HEK293 (cell line): ENCODE measurements at regions not wholly inside any gene's neighbourhood (a gene's known extent, or its start where the extent isn't known, plus 50 kb on each side); places are given as distances from the start of the nearest gene placed in this dataset.

ENCODE experiments used
- CTCF ChIA-PET: fragments of 350-600 bp; formaldehyde crosslinking; extraction: SDS; loops from one replicate; lab custom pipeline; 2021; ENCODE audit warnings: antibody characterized with exemption; lab: Yijun Ruan, JAX
- POLR2A ChIA-PET: fragments of 300-600 bp; formaldehyde crosslinking; extraction: SDS; loops from one replicate; lab custom pipeline; 2020; ENCODE audit warnings: antibody characterized with exemption, inconsistent platforms; lab: Yijun Ruan, JAX
- H3K27ac ChIP-seq: fragments of 200-500 bp; sonication (Bioruptor generic); 2 replicates; pipeline ENCODE4 v1.5.1; 2014; ENCODE audit warnings: low read depth, low read length, control low read depth, inconsistent platforms; ENCODE audit errors: extremely low read depth
- H3K36me3 ChIP-seq, 2 experiments: fragments of 200-500 bp in 1 of 2; sonication (Bioruptor generic) in 1 of 2; 1 replicate in 1 of 2; 2 replicates in 1 of 2; pipeline ENCODE4 v1.5.1; 2014 to 2017; ENCODE audit warnings: inconsistent platforms in 2 of 2, low read length in 2 of 2; ENCODE audit not compliant: control insufficient read depth in 2 of 2, insufficient read depth in 1 of 2
- H3K4me1 ChIP-seq: fragments of 200-500 bp; sonication (Bioruptor generic); 2 replicates; pipeline ENCODE4 v1.5.1; 2014; ENCODE audit warnings: mild to moderate bottlenecking, low read length, inconsistent platforms; ENCODE audit not compliant: control insufficient read depth, insufficient read depth
- H3K4me3 ChIP-seq: 2 replicates; pipeline ENCODE4 v1.5.1; 2011; ENCODE audit warnings: low read depth, mild to moderate bottlenecking, control low read depth, low read length, moderate library complexity
- H3K9me3 ChIP-seq: fragments of 200-500 bp; sonication (Bioruptor generic); 2 replicates; pipeline ENCODE4 v1.5.1; 2014; ENCODE audit warnings: low read depth, low read length, inconsistent platforms; ENCODE audit not compliant: control insufficient read depth, insufficient read depth
- FEZF1 ChIP-seq: fragments of 450-650 bp; formaldehyde crosslinking; IDR thresholded peaks from 2 replicates; pipeline ENCODE4 v1.5.1; 2016; ENCODE audit warnings: missing biosample characterization, missing genetic modification characterization
- PRDM6 ChIP-seq: fragments of 450-650 bp; formaldehyde crosslinking; IDR thresholded peaks from 2 replicates; pipeline ENCODE4 v1.5.1; 2017; ENCODE audit warnings: missing biosample characterization, missing genetic modification characterization
- SALL2 ChIP-seq: fragments of 450-650 bp; formaldehyde crosslinking; IDR thresholded peaks from 2 replicates; pipeline ENCODE4 v1.5.0; 2017; ENCODE audit warnings: missing biosample characterization, mild to moderate bottlenecking, missing genetic modification characterization, borderline replicate concordance
- SCRT2 ChIP-seq: fragments of 450-650 bp; formaldehyde crosslinking; IDR thresholded peaks from 2 replicates; pipeline ENCODE4 v1.5.1; 2016; ENCODE audit warnings: missing biosample characterization, missing genetic modification characterization
- SP3 ChIP-seq: fragments of 450-650 bp; formaldehyde crosslinking; IDR thresholded peaks from 2 replicates; pipeline ENCODE4 v1.5.1; 2016; ENCODE audit warnings: missing biosample characterization, missing genetic modification characterization
- ZFP3 ChIP-seq: fragments of 450-650 bp; formaldehyde crosslinking; IDR thresholded peaks from 2 replicates; pipeline ENCODE4 v1.5.1; 2016; ENCODE audit warnings: low read depth, missing biosample characterization, missing genetic modification characterization
- ZNF16 ChIP-seq: fragments of 450-650 bp; formaldehyde crosslinking; IDR thresholded peaks from 2 replicates; pipeline ENCODE4 v1.5.1; 2016; ENCODE audit warnings: low read depth, missing biosample characterization, missing genetic modification characterization
- ZNF23 ChIP-seq: fragments of 450-650 bp; formaldehyde crosslinking; IDR thresholded peaks from 2 replicates; pipeline ENCODE4 v1.5.1; 2016; ENCODE audit warnings: missing biosample characterization, missing genetic modification characterization, borderline replicate concordance
- ZNF324 ChIP-seq: fragments of 450-650 bp; formaldehyde crosslinking; IDR thresholded peaks from 2 replicates; pipeline ENCODE4 v1.5.1; 2016; ENCODE audit warnings: missing biosample characterization, missing genetic modification characterization
- ZNF341 ChIP-seq: fragments of 450-650 bp; formaldehyde crosslinking; IDR thresholded peaks from 2 replicates; pipeline ENCODE4; 2016; ENCODE audit warnings: low read depth, missing biosample characterization, missing genetic modification characterization
- ZNF362 ChIP-seq: fragments of 450-650 bp; formaldehyde crosslinking; IDR thresholded peaks from 2 replicates; pipeline ENCODE4 v1.5.1; 2016; ENCODE audit warnings: missing biosample characterization, missing genetic modification characterization
- ZNF423 ChIP-seq: fragments of 450-650 bp; formaldehyde crosslinking; IDR thresholded peaks from 2 replicates; pipeline ENCODE4 v1.5.1; 2016; ENCODE audit warnings: missing biosample characterization, missing genetic modification characterization
- ZNF449 ChIP-seq: fragments of 450-650 bp; formaldehyde crosslinking; IDR thresholded peaks from 2 replicates; pipeline ENCODE4 v1.5.1; 2017; ENCODE audit warnings: missing biosample characterization, mild to moderate bottlenecking, missing genetic modification characterization, moderate library complexity
- ZNF48 ChIP-seq: fragments of 450-650 bp; formaldehyde crosslinking; IDR thresholded peaks from 2 replicates; pipeline ENCODE4 v1.5.1; 2016; ENCODE audit warnings: missing biosample characterization, missing genetic modification characterization
- ZNF585B ChIP-seq: fragments of 450-650 bp; formaldehyde crosslinking; IDR thresholded peaks from 2 replicates; pipeline ENCODE4 v1.5.1; 2016; ENCODE audit warnings: missing biosample characterization, missing genetic modification characterization
- ZNF658 ChIP-seq: fragments of 450-650 bp; formaldehyde crosslinking; IDR thresholded peaks from 2 replicates; pipeline ENCODE4; 2016; ENCODE audit warnings: missing biosample characterization, missing genetic modification characterization
- ZNF704 ChIP-seq: fragments of 450-650 bp; formaldehyde crosslinking; IDR thresholded peaks from 2 replicates; pipeline ENCODE4 v1.5.1; 2016; ENCODE audit warnings: missing biosample characterization, missing genetic modification characterization
- ZNF747 ChIP-seq: fragments of 450-650 bp; formaldehyde crosslinking; IDR thresholded peaks from 2 replicates; pipeline ENCODE4 v1.5.1; 2016; ENCODE audit warnings: missing biosample characterization, missing genetic modification characterization
- ZNF76 ChIP-seq: fragments of 450-650 bp; formaldehyde crosslinking; IDR thresholded peaks from 2 replicates; pipeline ENCODE4; 2016; ENCODE audit warnings: low read depth, missing biosample characterization, missing genetic modification characterization, borderline replicate concordance
- ZNF837 ChIP-seq: fragments of 450-650 bp; formaldehyde crosslinking; IDR thresholded peaks from 2 replicates; pipeline ENCODE4 v1.5.1; 2016; ENCODE audit warnings: missing biosample characterization, missing genetic modification characterization
- ZSCAN5A ChIP-seq: fragments of 450-650 bp; formaldehyde crosslinking; IDR thresholded peaks from 2 replicates; pipeline ENCODE4 v1.5.1; 2016; ENCODE audit warnings: missing biosample characterization, missing genetic modification characterization
- TF ChIP-seq, protein P1 (sequence below): fragments of 450-650 bp; formaldehyde crosslinking; IDR thresholded peaks from 2 replicates; pipeline ENCODE4 v1.5.0; 2017; ENCODE audit warnings: missing biosample characterization, missing genetic modification characterization, borderline replicate concordance
- TF ChIP-seq, protein P2 (sequence below): fragments of 450-650 bp; formaldehyde crosslinking; IDR thresholded peaks from 2 replicates; pipeline ENCODE4; 2016; ENCODE audit warnings: missing biosample characterization, missing genetic modification characterization
- TF ChIP-seq, protein P3 (sequence below): fragments of 450-650 bp; formaldehyde crosslinking; IDR thresholded peaks from 2 replicates; pipeline ENCODE4 v1.5.1; 2017; ENCODE audit warnings: missing biosample characterization, missing genetic modification characterization

- TF ChIP-seq PRDM6 (tag by site-specific recombination) = no peak
- TF ChIP-seq ZNF341 (tag by site-specific recombination) = no peak
- TF ChIP-seq, protein P1, sequence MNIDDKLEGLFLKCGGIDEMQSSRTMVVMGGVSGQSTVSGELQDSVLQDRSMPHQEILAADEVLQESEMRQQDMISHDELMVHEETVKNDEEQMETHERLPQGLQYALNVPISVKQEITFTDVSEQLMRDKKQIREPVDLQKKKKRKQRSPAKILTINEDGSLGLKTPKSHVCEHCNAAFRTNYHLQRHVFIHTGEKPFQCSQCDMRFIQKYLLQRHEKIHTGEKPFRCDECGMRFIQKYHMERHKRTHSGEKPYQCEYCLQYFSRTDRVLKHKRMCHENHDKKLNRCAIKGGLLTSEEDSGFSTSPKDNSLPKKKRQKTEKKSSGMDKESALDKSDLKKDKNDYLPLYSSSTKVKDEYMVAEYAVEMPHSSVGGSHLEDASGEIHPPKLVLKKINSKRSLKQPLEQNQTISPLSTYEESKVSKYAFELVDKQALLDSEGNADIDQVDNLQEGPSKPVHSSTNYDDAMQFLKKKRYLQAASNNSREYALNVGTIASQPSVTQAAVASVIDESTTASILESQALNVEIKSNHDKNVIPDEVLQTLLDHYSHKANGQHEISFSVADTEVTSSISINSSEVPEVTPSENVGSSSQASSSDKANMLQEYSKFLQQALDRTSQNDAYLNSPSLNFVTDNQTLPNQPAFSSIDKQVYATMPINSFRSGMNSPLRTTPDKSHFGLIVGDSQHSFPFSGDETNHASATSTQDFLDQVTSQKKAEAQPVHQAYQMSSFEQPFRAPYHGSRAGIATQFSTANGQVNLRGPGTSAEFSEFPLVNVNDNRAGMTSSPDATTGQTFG (tag by site-specific recombination) = no peak
- TF ChIP-seq, protein P2, sequence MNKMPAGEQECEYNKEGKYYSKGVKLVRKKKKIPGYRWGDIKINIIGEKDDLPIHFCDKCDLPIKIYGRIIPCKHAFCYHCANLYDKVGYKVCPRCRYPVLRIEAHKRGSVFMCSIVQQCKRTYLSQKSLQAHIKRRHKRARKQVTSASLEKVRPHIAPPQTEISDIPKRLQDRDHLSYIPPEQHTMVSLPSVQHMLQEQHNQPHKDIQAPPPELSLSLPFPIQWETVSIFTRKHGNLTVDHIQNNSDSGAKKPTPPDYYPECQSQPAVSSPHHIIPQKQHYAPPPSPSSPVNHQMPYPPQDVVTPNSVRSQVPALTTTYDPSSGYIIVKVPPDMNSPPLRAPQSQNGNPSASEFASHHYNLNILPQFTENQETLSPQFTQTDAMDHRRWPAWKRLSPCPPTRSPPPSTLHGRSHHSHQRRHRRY (tag by site-specific recombination) = no peak
- TF ChIP-seq ZNF23 (tag by site-specific recombination) = no peak
- TF ChIP-seq SCRT2 (tag by site-specific recombination) = no peak
- TF ChIP-seq, protein P3, sequence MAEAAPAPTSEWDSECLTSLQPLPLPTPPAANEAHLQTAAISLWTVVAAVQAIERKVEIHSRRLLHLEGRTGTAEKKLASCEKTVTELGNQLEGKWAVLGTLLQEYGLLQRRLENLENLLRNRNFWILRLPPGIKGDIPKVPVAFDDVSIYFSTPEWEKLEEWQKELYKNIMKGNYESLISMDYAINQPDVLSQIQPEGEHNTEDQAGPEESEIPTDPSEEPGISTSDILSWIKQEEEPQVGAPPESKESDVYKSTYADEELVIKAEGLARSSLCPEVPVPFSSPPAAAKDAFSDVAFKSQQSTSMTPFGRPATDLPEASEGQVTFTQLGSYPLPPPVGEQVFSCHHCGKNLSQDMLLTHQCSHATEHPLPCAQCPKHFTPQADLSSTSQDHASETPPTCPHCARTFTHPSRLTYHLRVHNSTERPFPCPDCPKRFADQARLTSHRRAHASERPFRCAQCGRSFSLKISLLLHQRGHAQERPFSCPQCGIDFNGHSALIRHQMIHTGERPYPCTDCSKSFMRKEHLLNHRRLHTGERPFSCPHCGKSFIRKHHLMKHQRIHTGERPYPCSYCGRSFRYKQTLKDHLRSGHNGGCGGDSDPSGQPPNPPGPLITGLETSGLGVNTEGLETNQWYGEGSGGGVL (tag by site-specific recombination) = no peak
- no peak for TF ChIP-seq ZNF16 (tag by site-specific recombination)
- TF ChIP-seq ZNF324 (tag by site-specific recombination) = no peak
Observed at GRCh38 chr20:55014766-55015165, 539.4 kb downstream of the DOK5 start (continued).

GRCh38 chr20:55010761-55011160 lies 535.4 kb downstream of the DOK5 start:
- ChIA-PET CTCF (no interaction called here), POLR2A (no interaction called here)

More at GRCh38 chr20:55010761-55011160, 535.4 kb downstream of the DOK5 start:
- no peak overlapping the region for H3K27ac ChIP-seq
- no peaks in the 10 kb centered on the region for H3K36me3 ChIP-seq
- no peak overlapping the region for H3K4me3 ChIP-seq
- TF ChIP-seq ZNF449 (tag by site-specific recombination) (no peak), FEZF1 (no peak), ZNF76 (tag by site-specific recombination) (no peak), ZNF658 (tag by site-specific recombination) (no peak), ZNF837 (tag by site-specific recombination) (no peak), SALL2 (tag by site-specific recombination) (no peak), ZNF423 (tag by site-specific recombination) (no peak), SP3 (tag by site-specific recombination) (no peak), ZNF585B (tag by site-specific recombination) (no peak), ZSCAN5A (tag by site-specific recombination) (no peak), ZNF48 (no peak), ZNF704 (tag by site-specific recombination) (no peak), ZNF747 (tag by site-specific recombination) (no peak), ZFP3 (tag by site-specific recombination) (no peak), ZNF362 (tag by site-specific recombination) (no peak)
- H3K9me3 ChIP-seq = no peaks in the 10 kb centered on the region
- no peaks in the 10 kb centered on the region for H3K4me1 ChIP-seq
